Vagina (tissue), 2 donors: ENCODE measurements at regions not wholly inside any gene's neighbourhood (a gene's known extent, or its start where the extent isn't known, plus 50 kb on each side); places are given as distances from the start of the nearest gene placed in this dataset.

Source experiments
- POLR2A ChIP-seq, 2 donors: fragments of 450-650 bp; IDR thresholded peaks; one replicate each; pipeline ENCODE4 v1.6.1; 2017; ENCODE audit warnings: antibody characterized with exemption in 2 of 2, mild to moderate bottlenecking in 2 of 2, moderate library complexity in 2 of 2
- POLR2AphosphoS5 ChIP-seq, 2 donors: sonication (generic); formaldehyde crosslinking; IDR thresholded peaks; one replicate each; pipeline ENCODE4 v1.9.0; 2017; ENCODE audit warnings: antibody characterized with exemption in 2 of 2, mild to moderate bottlenecking in 2 of 2, low read depth in 1 of 2; ENCODE audit not compliant: insufficient read depth in 1 of 2
- TF ChIP-seq, protein P1 (sequence below), 3 experiments: fragments of 450-650 bp in 2 of 3; fragments of 200-600 bp in 1 of 3; sonication (generic) in 1 of 3; IDR thresholded peaks; one replicate each; pipeline ENCODE4 v1.5.1; 2017 to 2019; ENCODE audit warnings: antibody characterized with exemption in 3 of 3, mild to moderate bottlenecking in 2 of 3, moderate library complexity in 2 of 3

DNA sequence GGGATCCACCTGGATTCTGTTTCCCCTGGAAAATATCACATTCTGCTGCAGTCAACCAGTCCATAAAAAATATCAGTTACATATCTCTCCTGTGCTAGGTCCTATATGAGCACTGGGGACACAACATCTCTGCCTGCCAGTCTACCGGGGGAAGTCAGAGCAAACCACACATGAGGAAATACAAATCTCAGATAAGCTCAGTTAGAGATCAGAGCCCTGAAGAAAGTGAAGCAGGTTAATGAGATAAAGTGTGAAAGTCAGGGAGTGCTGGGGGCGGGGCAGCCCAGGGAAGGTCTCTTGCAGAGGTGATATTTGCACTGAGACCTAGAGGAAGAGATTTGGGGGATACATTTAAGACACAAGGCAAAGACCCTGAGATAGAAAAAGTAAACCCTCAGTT is 67.8 kb upstream of the SLC1A1 start:
- no peak for TF ChIP-seq POLR2AphosphoS5 (IDR thresholded peaks at IDR 0.05; ENCODE audit: insufficient read depth in 1 of 2, low read depth in 1 of 2)
- TF ChIP-seq, protein P1, sequence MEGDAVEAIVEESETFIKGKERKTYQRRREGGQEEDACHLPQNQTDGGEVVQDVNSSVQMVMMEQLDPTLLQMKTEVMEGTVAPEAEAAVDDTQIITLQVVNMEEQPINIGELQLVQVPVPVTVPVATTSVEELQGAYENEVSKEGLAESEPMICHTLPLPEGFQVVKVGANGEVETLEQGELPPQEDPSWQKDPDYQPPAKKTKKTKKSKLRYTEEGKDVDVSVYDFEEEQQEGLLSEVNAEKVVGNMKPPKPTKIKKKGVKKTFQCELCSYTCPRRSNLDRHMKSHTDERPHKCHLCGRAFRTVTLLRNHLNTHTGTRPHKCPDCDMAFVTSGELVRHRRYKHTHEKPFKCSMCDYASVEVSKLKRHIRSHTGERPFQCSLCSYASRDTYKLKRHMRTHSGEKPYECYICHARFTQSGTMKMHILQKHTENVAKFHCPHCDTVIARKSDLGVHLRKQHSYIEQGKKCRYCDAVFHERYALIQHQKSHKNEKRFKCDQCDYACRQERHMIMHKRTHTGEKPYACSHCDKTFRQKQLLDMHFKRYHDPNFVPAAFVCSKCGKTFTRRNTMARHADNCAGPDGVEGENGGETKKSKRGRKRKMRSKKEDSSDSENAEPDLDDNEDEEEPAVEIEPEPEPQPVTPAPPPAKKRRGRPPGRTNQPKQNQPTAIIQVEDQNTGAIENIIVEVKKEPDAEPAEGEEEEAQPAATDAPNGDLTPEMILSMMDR (IDR thresholded peaks at IDR 0.05) = no peak
- no peak for TF ChIP-seq POLR2A (IDR thresholded peaks at IDR 0.05)
